Endothelial cell (in vitro differentiated cells): ENCODE measurements at regions not wholly inside any gene's neighbourhood (a gene's known extent, or its start where the extent isn't known, plus 50 kb on each side); places are given as distances from the start of the nearest gene placed in this dataset.

Experiments used
- DNase-seq: peaks from one replicate; pipeline ENCODE4 v3.0.0; 2021; ENCODE audit warnings: low spot score
- H3K27ac Mint-ChIP-seq: one replicate; pipeline ENCODE4 v1.8.0; 2021; ENCODE audit warnings: mixed read lengths, inconsistent platforms; ENCODE audit not compliant: unreplicated experiment
- H3K27me3 Mint-ChIP-seq: one replicate; pipeline ENCODE4 v1.8.0; 2021; ENCODE audit warnings: mild to moderate bottlenecking, moderate library complexity, mixed read lengths, inconsistent platforms; ENCODE audit not compliant: unreplicated experiment
- H3K36me3 Mint-ChIP-seq: one replicate; pipeline ENCODE4 v1.8.0; 2021; ENCODE audit warnings: mild to moderate bottlenecking, low read depth, mixed read lengths, inconsistent platforms; ENCODE audit not compliant: unreplicated experiment
- H3K4me1 Mint-ChIP-seq: one replicate; pipeline ENCODE4 v1.8.0; 2021; ENCODE audit warnings: mild to moderate bottlenecking, mixed read lengths, inconsistent platforms; ENCODE audit not compliant: unreplicated experiment
- H3K4me3 Mint-ChIP-seq: one replicate; pipeline ENCODE4 v1.8.0; 2021; ENCODE audit warnings: mild to moderate bottlenecking, mixed read lengths, inconsistent platforms; ENCODE audit not compliant: unreplicated experiment
- H3K9me3 Mint-ChIP-seq: one replicate; pipeline ENCODE4 v1.8.0; 2021; ENCODE audit warnings: mixed read lengths, inconsistent platforms; ENCODE audit not compliant: unreplicated experiment
- TF ChIP-seq, protein P1 (sequence below): fragments of 200-600 bp; sonication (generic); IDR thresholded peaks from one replicate; pipeline ENCODE4 v1.5.0; 2021; ENCODE audit warnings: antibody characterized with exemption; ENCODE audit not compliant: unreplicated experiment

DNA sequence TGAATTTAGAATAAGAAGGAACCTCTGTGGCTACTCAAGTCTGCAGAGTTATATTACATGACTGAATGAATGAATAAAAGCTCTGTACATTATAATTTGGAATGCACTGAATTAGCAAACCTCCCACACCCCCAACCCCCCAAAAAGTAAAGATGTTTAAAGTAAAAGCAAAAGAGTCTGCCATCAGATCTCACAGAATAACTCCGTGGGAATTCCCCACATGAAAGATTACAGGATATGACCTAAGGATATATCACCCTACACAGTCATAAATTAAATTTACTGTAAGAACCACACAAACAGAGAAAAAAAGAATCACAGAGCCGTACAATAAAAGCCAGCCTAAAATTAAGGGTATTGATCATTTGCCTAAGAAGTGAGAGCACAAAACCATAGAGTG is 587.3 kb downstream of the PTPRC start:
- H3K4me1 Mint-ChIP-seq, result no peaks in the 10 kb centered on the region
- no peaks in the 10 kb centered on the region for H3K9me3 Mint-ChIP-seq
- TF ChIP-seq, protein P1, sequence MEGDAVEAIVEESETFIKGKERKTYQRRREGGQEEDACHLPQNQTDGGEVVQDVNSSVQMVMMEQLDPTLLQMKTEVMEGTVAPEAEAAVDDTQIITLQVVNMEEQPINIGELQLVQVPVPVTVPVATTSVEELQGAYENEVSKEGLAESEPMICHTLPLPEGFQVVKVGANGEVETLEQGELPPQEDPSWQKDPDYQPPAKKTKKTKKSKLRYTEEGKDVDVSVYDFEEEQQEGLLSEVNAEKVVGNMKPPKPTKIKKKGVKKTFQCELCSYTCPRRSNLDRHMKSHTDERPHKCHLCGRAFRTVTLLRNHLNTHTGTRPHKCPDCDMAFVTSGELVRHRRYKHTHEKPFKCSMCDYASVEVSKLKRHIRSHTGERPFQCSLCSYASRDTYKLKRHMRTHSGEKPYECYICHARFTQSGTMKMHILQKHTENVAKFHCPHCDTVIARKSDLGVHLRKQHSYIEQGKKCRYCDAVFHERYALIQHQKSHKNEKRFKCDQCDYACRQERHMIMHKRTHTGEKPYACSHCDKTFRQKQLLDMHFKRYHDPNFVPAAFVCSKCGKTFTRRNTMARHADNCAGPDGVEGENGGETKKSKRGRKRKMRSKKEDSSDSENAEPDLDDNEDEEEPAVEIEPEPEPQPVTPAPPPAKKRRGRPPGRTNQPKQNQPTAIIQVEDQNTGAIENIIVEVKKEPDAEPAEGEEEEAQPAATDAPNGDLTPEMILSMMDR, result no peak
- H3K36me3 Mint-ChIP-seq, result no peaks in the 10 kb centered on the region
- no peak overlapping the region for H3K27ac Mint-ChIP-seq
- H3K27me3 Mint-ChIP-seq, result no peaks in the 10 kb centered on the region
- DNase-seq, result no peak
- H3K4me3 Mint-ChIP-seq, result no peak overlapping the region

DNA sequence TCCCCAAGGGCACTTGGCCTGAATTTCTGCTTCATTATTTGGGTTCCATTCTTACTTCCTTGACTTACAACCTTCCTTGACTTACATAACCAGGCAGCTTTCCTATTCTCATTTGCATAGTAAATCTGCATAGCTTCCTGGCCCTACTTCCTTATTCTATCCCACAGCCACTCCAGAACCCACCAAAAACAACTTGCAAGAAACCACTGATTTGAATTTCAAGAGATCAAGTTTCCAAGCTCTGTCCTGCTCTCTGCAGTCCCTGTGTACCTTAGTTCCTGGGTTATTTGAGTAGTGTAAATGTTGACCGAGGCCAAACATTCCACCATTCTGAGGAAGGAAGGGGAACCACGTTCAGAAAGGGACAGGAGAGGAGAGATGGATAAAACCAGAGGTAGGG is 603.3 kb downstream of the PTPRC start:
- DNase-seq, result no peak
- Mint-ChIP-seq H3K4me1 (no peaks in the 10 kb centered on the region), H3K27me3 (no peaks in the 10 kb centered on the region), H3K4me3 (no peak overlapping the region), H3K27ac (no peak overlapping the region), H3K36me3 (no peaks in the 10 kb centered on the region), H3K9me3 (no peaks in the 10 kb centered on the region)
- TF ChIP-seq, protein P1, result no peak

DNA sequence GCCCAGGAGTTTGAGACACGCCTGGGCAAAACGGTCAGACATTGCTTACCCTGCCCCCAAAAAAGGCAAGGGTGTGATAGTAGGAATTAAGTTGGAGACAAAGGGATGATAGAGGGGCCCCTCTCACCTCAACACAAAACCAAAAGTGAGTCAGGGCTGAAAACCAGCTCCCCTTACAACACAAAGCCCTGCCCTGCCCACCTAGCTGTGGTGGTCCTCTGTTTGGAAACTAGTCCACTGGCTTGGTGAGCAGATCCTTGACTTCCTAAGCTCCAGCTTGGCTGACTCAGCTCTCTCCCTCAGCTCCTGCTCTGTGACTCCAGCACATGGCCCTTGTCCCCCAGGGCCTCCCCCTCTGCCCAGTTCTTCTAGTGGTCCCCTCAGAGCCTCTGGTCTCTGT is 603.8 kb downstream of the PTPRC start:
- Mint-ChIP-seq H3K4me1 (no peaks in the 10 kb centered on the region), H3K27ac (no peak overlapping the region), H3K9me3 (no peaks in the 10 kb centered on the region), H3K36me3 (no peaks in the 10 kb centered on the region), H3K27me3 (no peaks in the 10 kb centered on the region), H3K4me3 (no peak overlapping the region)
- TF ChIP-seq, protein P1, result no peak
- DNase-seq, result no peak

DNA sequence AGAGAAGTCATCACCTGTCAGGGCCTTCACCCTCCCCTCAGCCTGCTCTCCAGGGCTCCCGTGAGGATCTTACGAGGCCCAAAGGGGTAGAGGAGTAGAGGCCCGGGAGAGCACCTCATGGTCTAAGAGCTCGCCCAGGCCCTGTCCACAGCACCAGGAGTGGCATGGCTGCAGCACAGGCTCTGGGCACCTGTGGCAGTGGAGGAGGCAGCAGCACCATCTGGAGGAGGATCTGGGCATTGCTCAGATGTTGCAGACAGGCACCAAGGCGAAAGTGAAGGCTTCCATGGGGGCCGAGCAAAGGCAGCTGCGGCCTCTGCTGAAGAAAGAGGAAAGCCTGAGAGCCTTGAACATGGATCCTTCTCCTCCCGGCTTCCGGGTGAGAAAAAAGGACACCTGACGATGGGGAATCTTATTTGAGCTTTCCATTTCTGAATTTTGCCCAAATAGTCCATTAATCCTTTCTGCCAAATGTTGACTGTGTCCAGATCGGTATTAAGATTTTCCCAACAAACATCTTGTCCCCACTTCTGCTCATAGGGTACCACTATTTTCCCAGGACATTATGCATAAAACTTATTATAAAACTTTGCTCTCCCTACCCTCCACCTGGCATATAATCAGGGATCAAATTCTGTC is 604.7 kb downstream of the PTPRC start:
- Mint-ChIP-seq H3K4me1 (no peaks in the 10 kb centered on the region), H3K27ac (no peak overlapping the region), H3K9me3 (no peaks in the 10 kb centered on the region), H3K4me3 (no peak overlapping the region), H3K36me3 (no peaks in the 10 kb centered on the region), H3K27me3 (no peaks in the 10 kb centered on the region)
- TF ChIP-seq, protein P1, result peak; percentile 59
- peak; percentile 68 for DNase-seq

DNA sequence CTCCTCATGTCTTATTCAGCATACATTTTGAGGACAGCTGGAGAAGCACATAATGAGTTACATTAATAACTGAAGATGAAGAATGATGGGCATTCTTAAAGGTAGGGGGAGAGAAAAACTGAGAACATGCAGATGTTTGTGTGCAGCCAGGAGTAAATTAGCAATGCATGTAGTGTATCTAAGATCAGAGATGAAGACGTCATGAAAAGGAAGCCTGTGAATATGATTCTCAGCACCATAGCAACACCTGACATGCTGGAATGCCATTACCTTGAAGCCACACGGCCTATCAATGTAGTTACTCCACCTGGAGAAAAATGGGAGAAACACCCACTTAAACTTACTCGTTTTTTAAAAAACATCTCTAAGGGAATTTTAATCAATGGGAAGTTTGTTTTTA is 607.1 kb downstream of the PTPRC start:
- Mint-ChIP-seq H3K9me3 (no peaks in the 10 kb centered on the region), H3K4me3 (no peak overlapping the region), H3K36me3 (no peaks in the 10 kb centered on the region), H3K27me3 (no peaks in the 10 kb centered on the region), H3K4me1 (no peaks in the 10 kb centered on the region), H3K27ac (no peak overlapping the region)
- TF ChIP-seq, protein P1, result no peak
- no peak for DNase-seq
